Gastroesophageal sphincter (tissue), 3 donors: ENCODE measurements at regions not wholly inside any gene's neighbourhood (a gene's known extent, or its start where the extent isn't known, plus 50 kb on each side); places are given as distances from the start of the nearest gene placed in this dataset.

Source experiments
- EP300 ChIP-seq: sonication (generic); formaldehyde crosslinking; IDR thresholded peaks from one replicate; pipeline ENCODE4 v1.6.1; 2017; ENCODE audit warnings: antibody characterized with exemption, mild to moderate bottlenecking
- POLR2A ChIP-seq, 2 donors: fragments of 450-650 bp; IDR thresholded peaks; one replicate each; pipeline ENCODE4 v1.6.1; 2017; ENCODE audit warnings: antibody characterized with exemption in 2 of 2, mild to moderate bottlenecking in 2 of 2, moderate library complexity in 1 of 2
- POLR2AphosphoS5 ChIP-seq: sonication (generic); formaldehyde crosslinking; IDR thresholded peaks from one replicate; pipeline ENCODE4 v1.6.1; 2017; ENCODE audit warnings: antibody characterized with exemption
- TF ChIP-seq, protein P1 (sequence below), 4 experiments: fragments of 200-600 bp in 2 of 4; fragments of 450-650 bp in 2 of 4; sonication (generic) in 1 of 4; IDR thresholded peaks; one replicate each; pipeline ENCODE4 v1.5.1; 2017 to 2019; ENCODE audit warnings: antibody characterized with exemption in 4 of 4, mild to moderate bottlenecking in 2 of 4, moderate library complexity in 2 of 4

DNA sequence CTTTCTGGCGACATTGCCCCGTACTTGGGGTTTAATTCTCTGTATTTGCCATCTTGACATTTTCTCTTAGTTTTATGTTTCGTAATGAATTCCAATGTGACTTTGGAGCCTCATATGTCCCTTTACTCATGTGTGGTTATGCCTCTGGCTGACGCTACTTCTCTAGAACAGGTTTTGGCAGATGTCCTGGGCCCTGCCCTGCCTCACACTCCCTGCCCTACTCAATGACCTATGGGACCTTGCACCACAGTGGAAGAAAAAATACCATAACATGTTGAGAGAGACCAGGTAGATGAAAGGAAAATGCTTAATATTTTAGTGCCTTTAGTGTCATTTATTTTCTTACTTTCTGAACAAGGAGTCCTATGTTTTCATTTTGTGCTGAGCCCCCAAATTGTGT lies 400.5 kb downstream of the TFEC start:
- TF ChIP-seq POLR2AphosphoS5 (no peak), POLR2A (IDR thresholded peaks at IDR 0.05) (no peak), EP300 (no peak)
- TF ChIP-seq, protein P1, sequence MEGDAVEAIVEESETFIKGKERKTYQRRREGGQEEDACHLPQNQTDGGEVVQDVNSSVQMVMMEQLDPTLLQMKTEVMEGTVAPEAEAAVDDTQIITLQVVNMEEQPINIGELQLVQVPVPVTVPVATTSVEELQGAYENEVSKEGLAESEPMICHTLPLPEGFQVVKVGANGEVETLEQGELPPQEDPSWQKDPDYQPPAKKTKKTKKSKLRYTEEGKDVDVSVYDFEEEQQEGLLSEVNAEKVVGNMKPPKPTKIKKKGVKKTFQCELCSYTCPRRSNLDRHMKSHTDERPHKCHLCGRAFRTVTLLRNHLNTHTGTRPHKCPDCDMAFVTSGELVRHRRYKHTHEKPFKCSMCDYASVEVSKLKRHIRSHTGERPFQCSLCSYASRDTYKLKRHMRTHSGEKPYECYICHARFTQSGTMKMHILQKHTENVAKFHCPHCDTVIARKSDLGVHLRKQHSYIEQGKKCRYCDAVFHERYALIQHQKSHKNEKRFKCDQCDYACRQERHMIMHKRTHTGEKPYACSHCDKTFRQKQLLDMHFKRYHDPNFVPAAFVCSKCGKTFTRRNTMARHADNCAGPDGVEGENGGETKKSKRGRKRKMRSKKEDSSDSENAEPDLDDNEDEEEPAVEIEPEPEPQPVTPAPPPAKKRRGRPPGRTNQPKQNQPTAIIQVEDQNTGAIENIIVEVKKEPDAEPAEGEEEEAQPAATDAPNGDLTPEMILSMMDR (IDR thresholded peaks at IDR 0.05) = no peak
